GM19240 (cell line): ENCODE measurements at regions not wholly inside any gene's neighbourhood (a gene's known extent, or its start where the extent isn't known, plus 50 kb on each side); places are given as distances from the start of the nearest gene placed in this dataset.
A peak's percentile ranks its signal among the peaks of the same experiment; 100 is the strongest.

ENCODE experiments used
- DNase-seq: peaks from one replicate; pipeline ENCODE4 v3.0.0; 2011; ENCODE audit warnings: low spot score; ENCODE audit not compliant: insufficient read length

DNA sequence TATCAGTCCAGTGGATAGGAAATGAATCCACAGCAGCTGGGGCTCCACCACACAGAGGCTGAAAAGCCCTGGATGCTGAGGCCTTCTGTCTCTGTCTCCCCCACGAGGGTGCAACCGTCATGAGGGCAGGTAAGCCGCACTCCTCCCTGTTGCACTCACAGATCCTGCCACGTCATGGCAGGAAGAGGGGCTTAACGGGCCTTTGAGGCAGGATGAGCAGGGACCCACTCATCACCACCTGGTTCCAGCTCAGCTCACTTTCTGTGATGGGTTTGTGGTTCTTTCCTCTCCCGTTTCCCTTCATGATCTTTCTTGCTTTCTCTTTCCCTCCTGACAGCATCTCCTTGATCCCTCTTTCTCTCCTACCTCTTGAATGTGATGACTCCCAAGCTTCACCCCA lies 575.2 kb downstream of the CCDC171 start:
- DNase-seq, result no peak

DNA sequence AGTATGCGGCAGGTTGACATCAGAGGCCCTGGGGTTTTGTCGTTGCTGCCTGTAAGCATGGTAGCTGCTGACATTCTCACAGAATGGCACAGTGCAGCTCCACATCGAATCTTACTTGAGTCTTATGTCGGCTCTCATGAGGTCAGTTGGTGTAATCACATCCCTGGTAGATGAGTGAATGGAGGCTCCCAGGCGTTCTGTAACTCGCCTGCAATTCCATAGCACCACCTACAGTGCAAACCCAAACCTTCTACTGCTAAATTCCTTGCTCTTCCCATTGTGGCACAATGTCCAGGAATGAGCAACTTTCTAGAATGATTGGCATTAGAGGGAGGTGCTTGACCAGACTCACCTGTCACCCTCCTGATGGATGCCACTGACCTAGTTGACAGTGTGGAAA lies 578.4 kb downstream of the CCDC171 start:
- DNase-seq, result no peak

DNA sequence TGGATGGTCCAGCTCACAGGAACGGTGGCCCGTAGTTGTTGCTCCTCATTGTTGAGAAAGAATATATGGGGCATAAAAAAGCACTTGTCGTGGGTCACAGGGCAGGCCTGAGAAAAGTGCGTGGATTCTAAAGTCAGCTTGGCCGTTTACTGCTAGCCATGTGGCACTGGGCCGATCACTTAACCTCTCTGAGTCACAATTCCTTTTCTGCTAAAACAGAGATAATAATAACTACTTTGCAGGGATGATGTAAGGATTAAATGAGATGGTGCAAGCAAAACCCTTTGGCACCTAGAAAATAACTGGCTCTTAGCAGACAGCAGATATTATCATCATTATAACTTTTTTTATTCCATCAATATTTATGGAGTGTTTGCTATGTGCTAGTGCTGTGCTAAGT lies 579.7 kb downstream of the CCDC171 start:
- no peak for DNase-seq

DNA sequence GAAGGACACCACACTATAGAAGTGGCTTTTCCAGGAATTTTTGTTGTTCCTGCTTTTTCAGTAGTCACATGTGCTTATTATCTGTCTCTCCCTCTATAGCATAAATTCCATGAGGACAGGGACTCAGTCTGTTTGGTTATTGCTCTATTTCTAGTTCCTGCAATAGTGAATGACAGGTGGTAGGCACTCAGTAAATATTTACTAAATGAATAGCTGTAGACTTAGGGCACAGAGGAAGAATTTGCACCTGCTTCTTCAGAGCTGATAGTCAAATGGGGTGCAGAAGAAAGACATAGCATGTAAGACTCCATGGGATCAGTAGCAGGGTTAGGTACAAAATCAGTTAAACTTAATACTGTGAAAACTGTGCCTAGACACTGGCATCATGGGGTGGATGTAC lies 580.2 kb downstream of the CCDC171 start:
- DNase-seq, result no peak

DNA sequence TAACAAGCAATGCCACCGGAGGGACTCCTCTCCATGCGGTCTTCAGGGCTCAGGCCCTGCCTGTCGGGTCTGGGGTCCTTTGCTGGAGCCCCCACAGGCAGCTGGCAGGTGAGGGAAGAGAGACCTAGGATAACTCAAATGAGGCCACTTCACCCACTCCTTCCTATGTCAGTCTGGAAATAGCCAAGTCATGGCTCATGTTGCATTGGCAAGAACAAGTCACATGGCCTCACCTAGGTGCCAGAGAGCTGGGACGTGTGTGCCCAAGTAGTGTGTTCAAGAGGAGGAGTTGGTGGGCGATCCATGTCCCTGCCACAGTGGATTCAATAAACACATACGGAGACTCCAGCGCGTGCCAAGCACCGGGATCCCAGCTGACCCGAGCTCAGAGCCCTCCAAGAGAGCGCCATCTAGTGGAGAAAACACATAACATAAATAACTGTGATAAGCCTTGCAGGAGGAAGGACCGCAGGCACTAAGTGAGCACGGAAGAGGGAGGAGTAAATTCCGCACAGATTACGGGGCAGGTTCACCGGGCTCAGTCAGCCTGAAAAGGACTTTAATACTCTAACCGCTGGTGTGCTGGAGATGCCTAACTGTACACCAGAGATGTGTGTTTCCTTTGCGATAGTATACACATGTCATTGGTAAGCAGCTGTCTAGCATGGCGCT lies 580.8 kb downstream of the CCDC171 start:
- peak; percentile 16 for DNase-seq

DNA sequence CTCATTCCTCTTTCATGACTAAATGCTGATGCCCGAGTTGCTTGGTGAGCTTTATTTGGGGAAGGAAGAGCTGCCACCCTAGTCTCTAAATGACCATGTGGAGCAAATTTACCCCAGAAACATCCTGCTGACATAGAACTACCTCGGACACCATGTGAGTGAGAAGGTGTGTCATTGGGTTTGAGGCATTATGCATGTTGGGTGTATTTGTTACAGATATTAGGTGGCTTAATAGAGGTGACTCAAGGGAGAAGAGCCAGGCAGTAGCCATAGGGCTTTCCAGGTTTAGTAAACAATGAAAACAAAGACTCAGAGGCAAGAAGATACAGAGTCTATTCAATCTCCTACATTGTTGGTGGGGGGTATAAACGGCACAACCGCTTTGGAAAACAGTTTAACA lies 581.5 kb downstream of the CCDC171 start:
- DNase-seq, result no peak

DNA sequence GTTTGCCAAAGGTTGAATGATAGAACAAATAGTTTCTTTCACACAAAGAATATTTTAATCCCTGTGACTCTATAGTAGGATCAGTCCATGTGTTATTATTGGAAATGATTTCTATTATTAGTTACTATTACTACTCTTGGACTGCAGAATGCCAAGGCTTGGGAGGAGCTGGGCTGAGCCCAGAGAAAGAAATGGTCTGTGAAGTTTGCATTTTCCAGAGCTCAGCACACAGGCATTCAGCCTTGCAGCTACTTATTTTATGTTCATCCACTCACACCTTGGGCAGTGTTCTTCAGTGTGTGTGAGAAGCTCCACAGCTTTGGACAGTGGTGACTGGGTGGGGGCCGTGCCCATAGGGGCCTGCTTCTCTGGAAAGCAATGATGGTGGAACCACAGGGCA lies 583.1 kb downstream of the CCDC171 start:
- DNase-seq, result no peak

DNA sequence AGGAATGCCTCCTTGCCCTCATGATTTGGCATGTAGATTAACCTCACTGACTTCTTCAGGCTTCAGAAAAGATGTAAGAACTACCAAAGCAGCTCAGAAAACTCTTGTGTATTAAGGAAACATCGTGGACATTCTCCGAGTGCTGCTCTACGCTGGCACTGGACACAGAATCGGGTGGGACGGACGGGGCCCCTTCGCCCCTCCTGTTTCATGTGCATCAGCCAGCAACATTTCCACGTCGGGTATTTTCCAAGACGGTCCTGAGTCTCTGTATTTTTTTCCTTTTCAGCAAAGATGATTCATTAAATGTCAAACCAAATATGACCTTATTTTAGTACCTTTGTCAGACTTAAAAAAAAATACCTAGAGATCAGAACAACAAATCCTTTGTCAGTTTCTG lies 583.6 kb downstream of the CCDC171 start:
- DNase-seq, result no peak

DNA sequence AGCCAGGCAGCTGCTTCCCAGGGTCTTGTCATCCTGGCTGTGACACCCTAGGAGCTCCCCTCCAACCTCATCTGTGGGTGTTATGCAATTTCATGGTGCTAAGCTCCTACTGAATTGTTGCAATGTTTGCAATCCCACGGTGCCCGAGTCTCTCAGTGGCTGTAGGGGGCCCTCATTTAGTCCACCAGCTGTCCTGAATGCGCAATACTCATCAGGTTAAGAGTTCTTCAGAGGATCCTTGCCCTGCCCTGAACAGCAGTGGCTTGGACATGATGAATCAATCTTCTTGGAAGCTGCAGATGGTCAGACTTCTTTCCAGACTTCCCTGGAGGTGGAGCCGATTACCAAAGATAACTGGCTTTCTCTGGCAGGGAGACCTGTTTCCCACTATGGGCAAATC lies 584.1 kb downstream of the CCDC171 start:
- no peak for DNase-seq

DNA sequence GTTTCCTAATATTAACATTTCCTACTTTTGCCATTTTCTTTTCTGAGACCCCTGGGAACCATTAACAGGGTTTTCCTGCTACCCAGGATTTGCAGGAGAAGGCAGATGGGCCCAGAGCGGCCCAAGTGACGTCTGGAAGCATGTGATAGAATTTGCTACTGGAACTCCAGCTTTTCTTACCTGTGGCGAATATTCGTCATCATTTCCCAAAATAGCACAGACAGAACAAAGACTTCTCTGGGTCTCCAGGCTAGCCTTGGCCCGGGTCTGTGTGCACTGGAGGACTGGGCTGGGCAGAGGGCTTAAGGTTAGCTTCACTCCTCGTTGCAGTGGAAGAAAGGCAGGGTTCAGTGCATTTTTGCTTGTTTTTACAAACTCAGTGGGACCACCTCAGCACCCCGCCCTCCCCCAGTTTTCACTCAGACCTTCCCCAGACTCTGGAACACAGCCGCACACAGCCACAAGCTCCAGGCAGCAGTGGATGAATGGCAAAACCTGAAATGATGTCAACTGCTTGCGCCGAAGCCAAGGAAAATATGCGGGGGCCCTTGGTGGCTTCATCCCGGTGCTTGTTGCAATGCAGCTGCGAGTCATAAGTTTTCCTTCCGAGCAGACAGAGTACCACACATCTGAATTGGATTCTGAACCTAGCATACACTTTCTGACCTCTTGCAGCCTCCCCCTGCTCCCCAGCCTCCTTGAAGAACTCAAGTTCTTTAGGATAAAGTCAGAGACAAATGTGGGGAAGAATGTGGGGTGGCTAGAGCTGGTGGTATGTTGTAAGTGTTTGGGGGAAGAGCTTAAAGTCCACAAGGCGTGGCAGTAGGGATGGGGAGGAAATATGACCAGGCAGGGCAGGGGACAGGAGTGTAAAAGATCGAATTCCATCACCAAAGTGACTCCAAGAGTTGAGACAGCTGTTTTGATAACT lies 586.0 kb downstream of the CCDC171 start:
- DNase-seq, result no peak

DNA sequence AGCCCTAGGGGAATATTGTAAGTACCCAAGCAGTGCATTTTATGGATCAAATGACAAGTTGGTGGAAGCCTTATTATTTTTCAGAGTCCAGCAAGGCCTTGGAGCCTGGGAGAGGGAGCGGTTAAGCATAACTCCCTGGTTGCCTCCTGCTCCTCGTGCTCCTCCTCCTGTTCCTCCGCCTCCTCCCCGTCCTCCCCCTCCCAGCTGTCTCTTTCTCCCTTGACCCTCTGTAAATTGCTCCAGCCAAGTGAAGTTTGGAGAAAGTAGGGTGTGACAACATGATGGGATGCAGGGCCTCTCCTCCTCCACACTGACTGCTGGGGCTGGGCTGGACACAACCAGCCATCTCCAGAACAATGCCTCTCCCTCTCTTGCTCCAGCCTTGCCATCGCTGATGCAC lies 586.9 kb downstream of the CCDC171 start:
- DNase-seq, result no peak

DNA sequence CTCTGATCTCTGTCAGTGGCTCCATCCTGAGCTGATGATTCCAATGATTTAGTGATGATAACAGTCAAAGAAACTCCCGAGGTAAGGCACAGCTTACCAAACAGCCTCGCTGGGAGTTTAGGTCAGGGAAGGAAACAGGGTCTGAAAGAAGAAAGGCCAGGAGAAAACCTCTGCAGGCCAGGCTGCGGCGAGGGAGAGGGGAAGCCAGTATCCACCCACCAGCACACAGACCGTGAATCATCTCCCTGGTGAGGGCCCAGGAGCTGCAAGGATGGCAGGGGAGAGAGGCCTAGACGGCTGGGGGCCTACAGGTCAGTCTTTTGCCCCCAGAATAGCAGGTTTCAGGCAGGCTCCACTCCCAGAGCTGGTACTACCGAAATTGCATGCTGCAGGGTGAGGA lies 590.5 kb downstream of the CCDC171 start:
- no peak for DNase-seq

DNA sequence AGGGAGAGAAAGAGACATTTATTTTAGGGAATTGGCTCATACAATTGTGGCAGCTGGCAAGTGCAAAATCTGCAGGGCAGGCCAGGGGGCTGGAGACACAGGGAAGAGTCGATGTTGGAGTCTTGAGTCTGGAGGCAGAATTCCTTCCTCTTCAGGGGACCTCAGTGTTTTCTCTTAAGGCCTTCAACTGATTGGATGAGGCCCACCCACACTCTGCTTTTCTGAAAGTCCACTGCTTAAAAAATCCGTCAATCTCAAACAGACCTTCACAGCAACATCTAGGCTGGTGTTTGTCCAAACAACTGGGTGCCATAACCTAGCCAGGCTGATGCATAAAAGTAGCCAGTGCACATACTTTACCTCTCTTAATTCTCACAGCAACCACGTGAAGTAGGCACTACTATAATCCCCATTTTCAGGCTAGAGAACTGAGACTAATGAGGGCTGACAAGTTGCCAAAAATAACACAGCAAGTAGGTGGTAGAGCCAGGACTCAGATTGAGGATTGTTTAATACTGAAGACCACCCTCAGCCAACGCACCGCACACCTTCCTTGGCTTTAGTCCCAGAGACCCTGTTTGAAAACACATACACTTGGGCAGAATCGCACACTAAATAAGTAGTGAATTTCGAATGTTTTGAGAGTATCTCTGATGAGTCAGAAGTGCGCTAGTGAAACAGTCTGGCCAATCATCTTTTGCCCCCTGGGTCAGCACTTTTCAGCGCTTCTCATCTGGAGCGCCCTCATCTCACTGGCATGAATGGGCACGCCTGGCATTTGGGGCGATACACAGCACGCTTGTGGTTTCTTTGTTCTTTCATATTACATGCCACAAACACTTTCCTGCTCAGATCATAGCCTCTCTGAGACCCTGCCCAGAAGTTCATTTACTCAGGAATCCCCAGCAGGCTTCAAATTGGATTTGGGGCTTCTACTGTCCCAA lies 591.4 kb downstream of the CCDC171 start:
- no peak for DNase-seq

DNA sequence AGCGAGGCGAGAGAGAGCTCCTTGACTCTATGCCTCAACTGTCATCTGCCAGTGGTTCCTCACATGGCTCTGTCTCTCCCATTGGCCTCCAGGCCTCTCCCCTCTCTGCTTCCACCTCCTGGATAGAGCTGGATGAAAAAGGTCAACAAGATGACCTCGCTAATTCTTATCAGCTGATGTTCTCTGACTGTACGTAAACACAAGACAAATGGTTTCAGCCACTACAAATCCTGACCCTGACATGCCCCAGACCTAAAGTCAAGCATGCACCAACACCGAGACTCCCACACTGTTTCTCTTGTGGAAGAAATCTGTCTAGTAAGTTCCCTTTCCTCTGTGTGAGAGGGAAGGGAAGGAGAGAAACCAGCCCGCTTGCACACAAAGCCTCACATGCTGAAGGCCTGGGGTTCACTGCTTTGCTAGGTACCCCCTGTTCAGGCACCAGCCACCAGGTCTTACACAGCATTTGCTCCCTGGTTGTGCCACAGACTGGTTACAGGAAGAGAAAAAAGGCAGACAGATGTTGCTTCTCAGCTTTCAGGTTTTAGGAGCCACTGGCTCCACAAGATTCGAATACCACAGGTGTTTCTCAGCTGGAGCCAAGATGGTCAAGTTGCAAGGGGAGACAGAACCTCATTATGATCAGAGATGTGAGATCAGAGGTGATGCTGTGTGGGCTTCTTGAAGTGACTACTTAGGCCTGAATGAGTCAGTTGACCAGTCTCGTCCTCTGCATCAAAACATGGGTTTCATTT lies 592.5 kb downstream of the CCDC171 start:
- DNase-seq, result no peak

DNA sequence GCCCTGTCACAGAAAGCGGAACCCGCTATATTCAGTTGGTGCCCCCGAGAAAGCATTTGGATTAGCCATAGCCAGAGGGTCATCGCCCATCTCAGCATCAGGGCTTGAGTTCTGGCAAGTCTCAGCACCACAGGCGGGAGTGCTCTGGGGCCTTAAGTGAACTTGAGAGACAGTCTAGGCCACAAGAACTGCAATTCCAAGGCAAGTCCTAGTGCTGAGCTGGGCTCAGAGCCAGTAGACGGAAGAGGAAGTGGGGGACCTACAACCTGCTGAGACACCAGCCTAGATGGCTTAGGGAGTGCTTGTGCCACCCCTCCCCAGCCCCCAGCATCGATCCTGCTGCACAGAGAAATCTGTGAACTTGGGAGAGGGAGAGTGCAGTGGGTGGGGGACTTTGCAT lies 594.9 kb downstream of the CCDC171 start:
- no peak for DNase-seq

DNA sequence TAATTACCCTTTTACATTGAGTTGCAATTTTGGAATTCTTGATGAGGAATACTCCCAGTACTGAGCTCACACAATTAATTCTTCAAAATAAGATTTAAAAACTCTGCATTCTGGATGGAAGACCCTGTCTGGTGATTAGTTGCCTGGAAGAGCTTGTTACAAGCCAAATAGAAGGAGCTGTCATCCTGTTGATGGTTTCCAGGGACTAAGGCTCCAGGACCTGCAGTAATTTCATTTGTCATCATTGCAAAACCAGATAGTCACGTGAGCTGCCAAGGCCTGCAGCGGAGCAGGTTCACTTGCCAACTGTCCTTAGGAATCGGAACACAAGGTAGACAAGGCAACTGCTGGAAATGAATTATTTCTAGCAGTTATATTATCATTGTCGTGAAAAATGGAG lies 597.7 kb downstream of the CCDC171 start:
- DNase-seq, result no peak

DNA sequence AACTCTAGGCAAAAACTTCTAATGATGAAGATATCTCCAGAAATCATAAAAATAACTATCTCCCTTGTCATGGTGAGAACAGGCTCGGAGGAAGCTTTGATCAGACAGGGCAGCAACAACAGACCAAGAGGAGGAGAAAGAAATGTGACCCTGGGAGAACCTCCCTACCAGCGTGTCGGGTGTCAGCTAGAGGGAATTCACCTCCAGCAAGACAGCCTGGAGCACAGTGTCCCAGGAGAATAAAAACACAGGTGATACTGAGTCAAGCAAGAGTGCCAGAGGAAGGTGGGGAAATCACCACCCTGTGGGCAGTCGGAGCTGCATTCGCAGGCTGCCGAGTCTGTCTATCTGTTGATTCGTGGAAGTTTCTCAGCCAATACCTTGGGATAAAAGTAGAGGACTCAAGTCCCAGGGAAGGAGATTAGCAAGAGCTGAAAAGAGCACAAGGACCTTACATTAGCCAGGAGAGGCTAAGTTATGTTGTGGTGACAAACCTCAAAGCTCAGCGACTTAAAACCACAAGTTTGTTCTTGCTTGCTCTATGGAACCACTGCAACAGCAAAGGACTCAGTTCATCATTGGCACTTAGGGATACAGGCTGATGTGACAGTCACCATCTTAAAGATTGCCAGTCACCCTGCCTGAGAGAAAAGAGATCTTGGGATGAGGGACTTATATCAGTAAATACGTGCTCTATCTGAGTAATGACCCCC lies 598.3 kb downstream of the CCDC171 start:
- no peak for DNase-seq

DNA sequence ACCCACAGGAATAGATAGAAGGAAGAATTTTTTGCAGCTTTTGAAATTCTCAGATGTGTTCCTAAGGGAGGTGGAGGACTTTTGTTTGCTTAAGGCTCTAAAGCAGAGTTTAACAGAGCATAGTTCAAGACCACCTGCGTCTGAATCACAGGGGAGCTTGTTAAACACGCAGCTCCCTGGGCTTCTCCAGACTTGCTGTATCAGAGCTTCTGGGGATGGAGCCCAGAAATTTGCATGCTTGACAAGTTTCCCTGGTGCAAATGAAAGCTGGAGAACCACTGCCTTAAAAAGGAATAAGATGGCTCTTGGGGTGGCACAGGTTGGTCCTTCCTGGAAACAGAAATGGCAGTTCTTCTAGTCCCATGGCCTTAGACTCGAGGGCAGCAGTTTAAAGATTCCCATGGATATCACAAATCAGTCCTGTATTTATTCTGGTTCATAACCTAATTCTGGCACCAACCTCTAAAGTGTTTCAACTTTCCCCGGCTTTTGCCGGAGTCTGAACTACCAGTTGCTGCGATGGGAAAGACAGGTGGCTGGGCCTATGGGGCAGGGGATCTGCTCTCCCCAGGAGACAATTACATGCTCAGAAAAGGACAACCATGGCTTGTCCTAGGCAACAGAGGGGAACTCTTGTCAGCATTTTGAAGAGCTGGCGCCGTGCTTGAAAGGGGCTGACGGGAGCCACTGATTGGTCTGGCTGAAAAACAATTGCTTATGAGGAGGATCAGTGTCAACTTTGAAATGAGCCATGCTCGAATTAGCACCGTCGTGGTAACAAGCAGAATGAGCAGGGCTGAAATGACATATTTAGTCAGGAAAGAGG lies 599.6 kb downstream of the CCDC171 start:
- no peak for DNase-seq

DNA sequence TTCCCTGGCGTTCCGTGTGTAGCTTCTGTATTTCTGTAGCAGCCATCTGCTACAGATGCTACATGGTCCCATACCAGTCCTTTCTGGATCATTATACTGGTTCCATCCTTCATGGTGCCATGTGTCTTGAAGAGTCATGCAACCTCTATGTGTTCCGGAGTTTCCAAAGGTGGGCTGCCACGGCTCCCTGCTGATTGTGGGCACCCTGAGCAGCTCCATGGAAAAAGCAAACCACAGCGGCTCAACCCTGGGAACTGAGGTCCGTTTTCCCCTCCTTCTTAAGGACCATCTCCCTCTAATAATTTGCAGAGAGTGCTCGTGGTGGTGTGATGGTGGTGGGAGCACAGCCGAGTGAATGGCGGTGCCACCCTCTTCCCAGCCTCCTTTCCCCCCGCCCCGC lies 600.4 kb downstream of the CCDC171 start:
- no peak for DNase-seq

DNA sequence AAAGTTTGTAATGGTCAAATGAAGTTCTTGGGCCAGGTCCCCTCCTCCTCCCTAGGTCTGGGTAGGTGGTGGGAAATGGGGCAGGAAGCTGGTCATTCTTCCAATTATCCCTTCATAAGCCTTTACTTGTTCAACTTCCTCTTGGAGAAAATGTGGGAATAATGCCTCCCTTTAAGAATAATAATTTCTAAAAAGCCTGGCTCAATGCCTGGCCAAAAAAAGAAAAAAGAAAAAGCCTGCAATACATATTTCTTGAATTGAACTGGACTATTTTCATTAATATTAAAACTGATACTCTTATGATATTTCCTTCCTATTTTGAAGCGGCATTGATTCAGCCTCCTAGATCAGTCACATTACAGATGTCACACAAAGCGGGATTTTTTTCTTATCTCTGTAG lies 600.9 kb downstream of the CCDC171 start:
- no peak for DNase-seq
